Tibial artery (tissue), 4 donors: ENCODE measurements at regions not wholly inside any gene's neighbourhood (a gene's known extent, or its start where the extent isn't known, plus 50 kb on each side); places are given as distances from the start of the nearest gene placed in this dataset.

Experiments used
- DNase-seq, 2 donors: peaks; one replicate each; pipeline ENCODE4 v3.0.0-alpha.2; 2019
- H3K27ac ChIP-seq, 2 donors: fragments of 200-600 bp; sonication (generic) in 1 of 2; 1 replicate in 1 of 2; 2 replicates in 1 of 2; pipeline ENCODE4 v1.5.1; 2018 to 2019; ENCODE audit warnings: mild to moderate bottlenecking in 1 of 2
- H3K27me3 ChIP-seq, 2 donors: fragments of 200-600 bp; sonication (generic) in 1 of 2; one replicate each; pipeline versions ENCODE4 v1.5.1 to v1.6.0; 2016 to 2019
- H3K36me3 ChIP-seq, 3 donors: fragments of 200-600 bp; sonication (generic) in 2 of 3; one replicate each; pipeline ENCODE4 v1.5.1; 2016 to 2019; ENCODE audit warnings: mild to moderate bottlenecking in 2 of 3
- H3K4me1 ChIP-seq, 4 donors: fragments of 200-600 bp; sonication (generic) in 2 of 4; 1 replicate in 3 of 4; 2 replicates in 1 of 4; pipeline ENCODE4 v1.5.1; 2016 to 2019
- H3K4me3 ChIP-seq, 2 donors: fragments of 200-600 bp; sonication (generic) in 1 of 2; 1 replicate in 1 of 2; 2 replicates in 1 of 2; pipeline ENCODE4 v1.5.1; 2018 to 2019; ENCODE audit warnings: mild to moderate bottlenecking in 2 of 2
- H3K9me3 ChIP-seq, 3 donors: fragments of 200-600 bp; sonication (generic) in 1 of 3; one replicate each; pipeline ENCODE4 v1.5.1; 2016 to 2019
- CTCF ChIP-seq, 2 experiments: fragments of 200-600 bp in 1 of 2; fragments of 450-650 bp in 1 of 2; IDR thresholded peaks; one replicate each; pipeline ENCODE4 v1.5.1; 2017 to 2019; ENCODE audit warnings: antibody characterized with exemption in 2 of 2, mild to moderate bottlenecking in 1 of 2, moderate library complexity in 1 of 2
- intact Hi-C: fragments of 100-400 bp; cut with DNase I; formaldehyde crosslinking; loops from one replicate; pipeline ENCODE4 v1.15.0; 2023; ENCODE audit warnings: low total_unique reads

- Histone ChIP-seq H3K27ac (no peak overlapping the region), H3K4me1 (no peaks in the 10 kb centered on the region), H3K9me3 (no peaks in the 10 kb centered on the region), H3K36me3 (no peaks in the 10 kb centered on the region), H3K4me3 (no peak overlapping the region), H3K27me3 (peaks cover 0 to 3% of the 10 kb centered on the region in 2 donors)
- no peak for TF ChIP-seq CTCF (IDR thresholded peaks at IDR 0.05)
- intact Hi-C loops: no loop called here
- no peak for DNase-seq
Observed at GRCh38 chr18:8942021-8942908, 160.2 kb upstream of the NDUFV2 start.

GRCh38 chr18:8942909-8943545, 159.5 kb upstream of the NDUFV2 start:
- TF ChIP-seq CTCF (IDR thresholded peaks at IDR 0.05): no peak
- Histone ChIP-seq H3K27me3 (no peaks in the 10 kb centered on the region), H3K36me3 (no peaks in the 10 kb centered on the region), H3K4me3 (no peak overlapping the region), H3K4me1 (no peaks in the 10 kb centered on the region), H3K27ac (no peak overlapping the region), H3K9me3 (no peaks in the 10 kb centered on the region)
- DNase-seq: no peak
- intact Hi-C loops: no loop called here

GRCh38 chr18:8943900-8944870, 158.3 kb upstream of the NDUFV2 start:
- H3K36me3 ChIP-seq: no peaks in the 10 kb centered on the region
- no peaks in the 10 kb centered on the region for H3K4me1 ChIP-seq
- TF ChIP-seq CTCF (IDR thresholded peaks at IDR 0.05): no peak
- H3K9me3 ChIP-seq: no peaks in the 10 kb centered on the region
- DNase-seq: no peak
- H3K27ac ChIP-seq: no peak overlapping the region
- H3K27me3 ChIP-seq: no peaks in the 10 kb centered on the region
- intact Hi-C loops: no loop called here
- H3K4me3 ChIP-seq: no peak overlapping the region

- Histone ChIP-seq H3K36me3 (no peaks in the 10 kb centered on the region), H3K4me1 (no peaks in the 10 kb centered on the region), H3K27ac (no peak overlapping the region), H3K27me3 (no peaks in the 10 kb centered on the region), H3K9me3 (no peaks in the 10 kb centered on the region), H3K4me3 (no peak overlapping the region)
- DNase-seq: no peak
- TF ChIP-seq CTCF (IDR thresholded peaks at IDR 0.05): no peak
- intact Hi-C loops: no loop called here
Observed at GRCh38 chr18:8944871-8945245, 157.6 kb upstream of the NDUFV2 start.

DNA sequence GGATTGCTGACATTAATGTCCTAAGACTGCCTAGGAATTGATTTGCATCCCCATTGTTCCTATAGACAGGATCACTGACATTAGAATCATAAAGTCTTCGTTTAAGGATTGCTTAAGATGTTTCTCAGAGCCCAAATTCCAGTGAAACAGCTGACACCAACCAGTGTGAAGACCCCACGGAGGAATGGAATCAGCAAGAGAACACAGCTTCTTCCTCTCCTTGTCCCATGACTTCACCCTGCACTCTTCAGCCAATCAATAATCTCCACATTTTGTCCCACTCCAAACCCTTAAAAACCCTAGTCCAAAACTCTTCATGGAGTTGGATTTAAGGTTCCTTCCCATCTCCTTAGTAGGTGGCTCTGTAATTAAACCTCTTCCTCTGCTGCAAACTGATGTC, 157.0 kb upstream of the NDUFV2 start:
- H3K36me3 ChIP-seq: no peaks in the 10 kb centered on the region
- intact Hi-C loops: no loop called here
- H3K4me1 ChIP-seq: no peaks in the 10 kb centered on the region
- no peak overlapping the region for H3K4me3 ChIP-seq
- no peaks in the 10 kb centered on the region for H3K27me3 ChIP-seq
- no peak for TF ChIP-seq CTCF (IDR thresholded peaks at IDR 0.05)
- H3K9me3 ChIP-seq: no peaks in the 10 kb centered on the region
- no peak for DNase-seq
- H3K27ac ChIP-seq: no peak overlapping the region
